SK-N-SH (cell line): ENCODE measurements at regions not wholly inside any gene's neighbourhood (a gene's known extent, or its start where the extent isn't known, plus 50 kb on each side); places are given as distances from the start of the nearest gene placed in this dataset.

Source experiments
- CTCF ChIA-PET: fragments of 300-600, 350-600 bp; formaldehyde crosslinking; extraction: SDS; loops from one replicate; lab custom pipeline; 2021; lab: Yijun Ruan, JAX
- POLR2A ChIA-PET: fragments of 350-600 bp; sonication (Branson Sonifier 250); formaldehyde crosslinking; extraction: SDS; loops from one replicate; lab custom pipeline; 2020; ENCODE audit warnings: antibody characterized with exemption, inconsistent platforms; lab: Yijun Ruan, JAX
- DNase-seq: peaks from one replicate; pipeline ENCODE4 v3.0.0; 2012
- H2AFZ ChIP-seq: fragments of 200-600 bp; sonication (generic); 2 replicates; pipeline ENCODE4 v1.8.1; 2016; ENCODE audit warnings: antibody characterized with exemption, mild to moderate bottlenecking, low read depth
- H3F3A ChIP-seq: fragments of 200-600 bp; sonication (generic); replicated peaks from 2 replicates; pipeline ENCODE3; 2016; ENCODE audit warnings: antibody characterized with exemption, mild to moderate bottlenecking; ENCODE audit not compliant: insufficient read depth
- H3K27ac ChIP-seq, 2 experiments: fragments of 200-500 bp in 1 of 2; fragments of 200-600 bp in 1 of 2; sonication (Bioruptor generic) in 1 of 2; sonication (generic), shearing (Covaris generic) in 1 of 2; 2 replicates each; pipeline versions ENCODE4 v1.5.1 to v1.6.1; 2014 to 2016; ENCODE audit warnings: low read depth in 2 of 2, inconsistent platforms in 1 of 2, low read length in 1 of 2, mild to moderate bottlenecking in 1 of 2, mixed read lengths in 1 of 2
- H3K27me3 ChIP-seq: fragments of 200-600 bp; sonication (generic), shearing (Covaris generic); 2 replicates; pipeline ENCODE4 v1.6.1; 2016; ENCODE audit warnings: mixed run types; ENCODE audit not compliant: insufficient read depth
- H3K36me3 ChIP-seq, 2 experiments: fragments of 200-500 bp in 1 of 2; fragments of 200-600 bp in 1 of 2; sonication (Bioruptor generic) in 1 of 2; sonication (generic) in 1 of 2; replicated peaks in 1 of 2; 2 replicates each; pipeline versions ENCODE3 to v1.5.1; 2014 to 2016; ENCODE audit warnings: low read length in 1 of 2, mild to moderate bottlenecking in 1 of 2; ENCODE audit not compliant: insufficient read depth in 2 of 2, control insufficient read depth in 1 of 2
- H3K4me1 ChIP-seq, 2 experiments: fragments of 200-500 bp in 1 of 2; fragments of 200-600 bp in 1 of 2; sonication (Bioruptor generic) in 1 of 2; sonication (generic), shearing (Covaris generic) in 1 of 2; 2 replicates each; pipeline versions ENCODE4 v1.5.1 to v1.6.1; 2014 to 2016; ENCODE audit warnings: low read depth in 1 of 2, low read length in 1 of 2, mixed run types in 1 of 2; ENCODE audit not compliant: insufficient read depth in 2 of 2, control insufficient read depth in 1 of 2
- H3K4me2 ChIP-seq: fragments of 200-600 bp; sonication (generic), shearing (Covaris generic); 2 replicates; pipeline ENCODE4 v1.6.1; 2017; ENCODE audit warnings: mixed run types
- H3K4me3 ChIP-seq, 2 experiments: fragments of 200-500 bp in 1 of 2; fragments of 200-600 bp in 1 of 2; sonication (Bioruptor generic) in 1 of 2; sonication (generic), shearing (Covaris generic) in 1 of 2; 2 replicates each; pipeline versions ENCODE4 v1.5.1 to v1.8.1; 2014 to 2016; ENCODE audit warnings: low read depth in 2 of 2, inconsistent platforms in 1 of 2, low read length in 1 of 2, mild to moderate bottlenecking in 1 of 2, mixed read lengths in 1 of 2, moderate library complexity in 1 of 2
- H3K79me2 ChIP-seq: fragments of 200-600 bp; sonication (generic); 2 replicates; pipeline ENCODE4 v1.8.1; 2017; ENCODE audit warnings: mild to moderate bottlenecking; ENCODE audit not compliant: insufficient read depth
- H3K9ac ChIP-seq: fragments of 200-600 bp; sonication (generic); 2 replicates; pipeline ENCODE4 v1.6.1; 2017; ENCODE audit warnings: mixed run types
- H3K9me2 ChIP-seq: fragments of 200-600 bp; sonication (generic); 2 replicates; pipeline ENCODE4 v1.6.1; 2017; ENCODE audit warnings: mixed run types
- H3K9me3 ChIP-seq: fragments of 200-600 bp; sonication (generic); 2 replicates; pipeline ENCODE4 v1.6.1; 2017; ENCODE audit warnings: mixed run types, mild to moderate bottlenecking, moderate library complexity
- H4K20me1 ChIP-seq: fragments of 200-600 bp; sonication (generic); 2 replicates; pipeline ENCODE4 v1.6.1; 2017; ENCODE audit warnings: mild to moderate bottlenecking, mixed run types; ENCODE audit not compliant: insufficient read depth
- EP300 ChIP-seq, 2 experiments: IDR thresholded peaks; 2 replicates each; pipeline versions ENCODE4 v1.4.0 to v1.6.1; 2012; ENCODE audit warnings: borderline replicate concordance in 1 of 2, low read depth in 1 of 2, low read length in 1 of 2
- EZH2phosphoT487 ChIP-seq: fragments of 200-600 bp; sonication (generic); IDR thresholded peaks from 2 replicates; pipeline ENCODE4 v1.6.1; 2017; ENCODE audit warnings: low read depth, mixed run types, mild to moderate bottlenecking, antibody characterized with exemption, moderate library complexity, borderline replicate concordance
- FOSL2 ChIP-seq: IDR thresholded peaks from 2 replicates; pipeline ENCODE4 v1.4.0; 2012; ENCODE audit warnings: low read depth, mild to moderate bottlenecking, moderate library complexity, borderline replicate concordance
- FOXJ3 ChIP-seq: sonication (generic); formaldehyde crosslinking; IDR thresholded peaks from 2 replicates; pipeline ENCODE4 v1.5.1; 2020; ENCODE audit warnings: mild to moderate bottlenecking, missing genetic modification reagents
- FOXM1 ChIP-seq: IDR thresholded peaks from 2 replicates; pipeline ENCODE4 v1.4.0; 2012; ENCODE audit warnings: low read depth, mild to moderate bottlenecking
- MEF2A ChIP-seq: IDR thresholded peaks from 2 replicates; pipeline ENCODE4 v1.4.0; 2012; ENCODE audit warnings: low read depth, borderline replicate concordance
- NFIC ChIP-seq: IDR thresholded peaks from 2 replicates; pipeline ENCODE4 v1.4.0; 2012; ENCODE audit warnings: borderline replicate concordance
- NRF1 ChIP-seq: IDR thresholded peaks from 2 replicates; pipeline ENCODE4 v1.6.1; 2012; ENCODE audit warnings: low read depth, mild to moderate bottlenecking, low read length
- POLR2AphosphoS5 ChIP-seq: IDR thresholded peaks from 2 replicates; pipeline ENCODE4 v1.6.1; 2012; ENCODE audit warnings: low read depth, low read length
- RCOR1 ChIP-seq: fragments of 150-350 bp; IDR thresholded peaks from 2 replicates; pipeline ENCODE4 v1.6.1; 2017; ENCODE audit warnings: antibody characterized with exemption, low read length
- SIN3A ChIP-seq: IDR thresholded peaks from 2 replicates; pipeline ENCODE4 v1.6.1; 2012; ENCODE audit warnings: low read depth, mild to moderate bottlenecking, low read length, moderate library complexity, borderline replicate concordance
- TAF1 ChIP-seq: IDR thresholded peaks from 2 replicates; pipeline ENCODE4 v1.6.1; 2012; ENCODE audit warnings: low read depth, mild to moderate bottlenecking, low read length, moderate library complexity, borderline replicate concordance
- TCF12 ChIP-seq: IDR thresholded peaks from 2 replicates; pipeline ENCODE4 v1.4.0; 2012
- TEAD4 ChIP-seq: IDR thresholded peaks from 2 replicates; pipeline ENCODE4 v1.4.0; 2012; ENCODE audit warnings: mild to moderate bottlenecking, borderline replicate concordance; ENCODE audit not compliant: insufficient read depth
- WGBS: methylation state at CpG from one replicate; pipeline ENCODE4 v1.1.6; 2017; ENCODE audit warnings: low lambda C conversion rate; 5-methylcytosine and 5-hydroxymethylcytosine counted together
- TF ChIP-seq, protein P1 (sequence below): IDR thresholded peaks from 2 replicates; pipeline ENCODE4 v1.4.0; 2012; ENCODE audit warnings: low read depth, borderline replicate concordance
- TF ChIP-seq, protein P2 (sequence below): fragments of 200-600 bp; sonication (generic); IDR thresholded peaks from 2 replicates; pipeline ENCODE4 v1.6.1; 2017; ENCODE audit warnings: antibody characterized with exemption, mild to moderate bottlenecking, moderate library complexity
- TF ChIP-seq, protein P3 (sequence below): IDR thresholded peaks from 2 replicates; pipeline ENCODE4; 2012
- TF ChIP-seq, protein P4 (sequence below): IDR thresholded peaks from 2 replicates; pipeline ENCODE4 v1.6.1; 2012; ENCODE audit warnings: mild to moderate bottlenecking, low read depth, low read length, moderate library complexity
- TF ChIP-seq, protein P5 (sequence below): fragments of 150-350 bp; IDR thresholded peaks from 2 replicates; pipeline ENCODE4 v1.6.1; 2017; ENCODE audit warnings: antibody characterized with exemption, low read length, low read depth, borderline replicate concordance

DNA sequence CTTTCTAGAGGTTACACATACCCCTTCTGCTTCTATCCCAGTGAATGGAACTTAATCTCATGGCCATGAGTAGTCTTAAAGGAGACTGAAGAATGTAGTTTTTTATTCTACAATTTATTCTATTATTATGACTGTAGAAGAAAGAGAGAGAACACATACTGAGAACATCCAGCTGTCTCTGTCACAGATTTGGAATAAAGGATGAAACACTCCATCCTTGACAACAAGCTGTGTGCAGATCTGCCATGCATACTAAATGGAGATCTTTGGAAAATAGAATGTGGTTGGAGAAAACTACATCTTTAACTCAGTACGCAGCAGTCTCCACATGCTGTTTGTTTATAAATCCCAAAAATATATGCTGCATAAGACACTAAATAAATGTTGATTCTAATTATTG lies 54.1 kb upstream of the NUDT7 start:
- Histone ChIP-seq H3K4me1 (no peaks in the 10 kb centered on the region), H2AFZ (no peak overlapping the region), H3K4me2 (no peak overlapping the region)
- no peak for TF ChIP-seq TEAD4
- TF ChIP-seq, protein P1, sequence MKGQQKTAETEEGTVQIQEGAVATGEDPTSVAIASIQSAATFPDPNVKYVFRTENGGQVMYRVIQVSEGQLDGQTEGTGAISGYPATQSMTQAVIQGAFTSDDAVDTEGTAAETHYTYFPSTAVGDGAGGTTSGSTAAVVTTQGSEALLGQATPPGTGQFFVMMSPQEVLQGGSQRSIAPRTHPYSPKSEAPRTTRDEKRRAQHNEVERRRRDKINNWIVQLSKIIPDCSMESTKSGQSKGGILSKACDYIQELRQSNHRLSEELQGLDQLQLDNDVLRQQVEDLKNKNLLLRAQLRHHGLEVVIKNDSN: no peak
- TF ChIP-seq FOXM1: no peak
- TF ChIP-seq EZH2phosphoT487: no peak
- TF ChIP-seq SIN3A: no peak
- no peak for TF ChIP-seq MEF2A
- TF ChIP-seq, all 33 proteins: peak for 0
- ChIA-PET CTCF (interaction anchor here (0.8 to 1.0 kb wide), 2 partner anchors 9 to 85 kb away, joined by 3 read pairs; no protein-coding TSS in a partner anchor), POLR2A (no interaction called here)
- Histone ChIP-seq H3K4me3 (no peak overlapping the region), H4K20me1 (no peaks in the 10 kb centered on the region), H3K79me2 (no peaks in the 10 kb centered on the region), H3K36me3 (no peaks in the 10 kb centered on the region), H3K9me2 (no peaks in the 10 kb centered on the region), H3K27me3 (no peaks in the 10 kb centered on the region), H3K9ac (no peak overlapping the region), H3F3A (no peaks in the 10 kb centered on the region), H3K9me3 (no peaks in the 10 kb centered on the region), H3K27ac (no peak overlapping the region)
- no peak for DNase-seq
- WGBS: 67% methylated on average over 1 of the region's 1 CpG

DNA sequence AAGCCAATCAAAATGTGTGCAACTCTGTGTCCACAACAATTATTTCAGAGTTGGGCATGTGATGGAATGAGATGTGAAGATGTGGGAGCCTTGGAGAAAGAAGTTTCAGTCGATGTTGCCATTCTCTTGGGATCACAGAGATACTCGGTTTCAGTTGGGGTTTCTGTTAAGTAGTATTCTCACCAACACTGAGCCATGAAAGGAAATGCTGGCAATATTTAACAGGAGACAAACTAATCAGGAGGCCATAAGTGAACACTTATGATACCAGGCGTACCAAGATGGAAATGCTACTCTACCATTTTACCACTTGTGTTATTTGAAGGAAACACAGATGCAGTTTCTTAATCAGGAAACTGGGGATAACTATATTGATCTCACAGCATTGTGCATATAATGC lies 53.3 kb upstream of the NUDT7 start:
- H3K79me2 ChIP-seq: no peaks in the 10 kb centered on the region
- CTCF ChIA-PET: interaction anchor here (0.8 to 1.0 kb wide), 2 partner anchors 10 to 86 kb away, joined by 3 read pairs; no protein-coding TSS in a partner anchor
- no peak overlapping the region for H3K9ac ChIP-seq
- H2AFZ ChIP-seq: no peak overlapping the region
- H3K4me3 ChIP-seq: no peak overlapping the region
- no peaks in the 10 kb centered on the region for H3K9me2 ChIP-seq
- 20% methylated on average over 3 of the region's 3 CpGs for WGBS
- H3K36me3 ChIP-seq: no peaks in the 10 kb centered on the region
- H4K20me1 ChIP-seq: no peaks in the 10 kb centered on the region
- no peak overlapping the region for H3K27ac ChIP-seq
- H3F3A ChIP-seq: no peaks in the 10 kb centered on the region
- no peaks in the 10 kb centered on the region for H3K27me3 ChIP-seq
- H3K4me1 ChIP-seq: no peaks in the 10 kb centered on the region
- POLR2A ChIA-PET: no interaction called here
- no peak overlapping the region for H3K4me2 ChIP-seq
- DNase-seq: no peak
- H3K9me3 ChIP-seq: no peaks in the 10 kb centered on the region
- TF ChIP-seq, protein P2, sequence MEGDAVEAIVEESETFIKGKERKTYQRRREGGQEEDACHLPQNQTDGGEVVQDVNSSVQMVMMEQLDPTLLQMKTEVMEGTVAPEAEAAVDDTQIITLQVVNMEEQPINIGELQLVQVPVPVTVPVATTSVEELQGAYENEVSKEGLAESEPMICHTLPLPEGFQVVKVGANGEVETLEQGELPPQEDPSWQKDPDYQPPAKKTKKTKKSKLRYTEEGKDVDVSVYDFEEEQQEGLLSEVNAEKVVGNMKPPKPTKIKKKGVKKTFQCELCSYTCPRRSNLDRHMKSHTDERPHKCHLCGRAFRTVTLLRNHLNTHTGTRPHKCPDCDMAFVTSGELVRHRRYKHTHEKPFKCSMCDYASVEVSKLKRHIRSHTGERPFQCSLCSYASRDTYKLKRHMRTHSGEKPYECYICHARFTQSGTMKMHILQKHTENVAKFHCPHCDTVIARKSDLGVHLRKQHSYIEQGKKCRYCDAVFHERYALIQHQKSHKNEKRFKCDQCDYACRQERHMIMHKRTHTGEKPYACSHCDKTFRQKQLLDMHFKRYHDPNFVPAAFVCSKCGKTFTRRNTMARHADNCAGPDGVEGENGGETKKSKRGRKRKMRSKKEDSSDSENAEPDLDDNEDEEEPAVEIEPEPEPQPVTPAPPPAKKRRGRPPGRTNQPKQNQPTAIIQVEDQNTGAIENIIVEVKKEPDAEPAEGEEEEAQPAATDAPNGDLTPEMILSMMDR: no peak
- TF ChIP-seq FOSL2: no peak
- TF ChIP-seq EP300 (IDR thresholded peaks at IDR 0.05; ENCODE audit: borderline replicate concordance in 1 of 2, low read depth in 1 of 2, low read length in 1 of 2): no peak
- no peak for TF ChIP-seq NFIC
- no peak for TF ChIP-seq POLR2AphosphoS5
- TF ChIP-seq, protein P1: no peak
- no peak for TF ChIP-seq NRF1
- TF ChIP-seq, protein P3, sequence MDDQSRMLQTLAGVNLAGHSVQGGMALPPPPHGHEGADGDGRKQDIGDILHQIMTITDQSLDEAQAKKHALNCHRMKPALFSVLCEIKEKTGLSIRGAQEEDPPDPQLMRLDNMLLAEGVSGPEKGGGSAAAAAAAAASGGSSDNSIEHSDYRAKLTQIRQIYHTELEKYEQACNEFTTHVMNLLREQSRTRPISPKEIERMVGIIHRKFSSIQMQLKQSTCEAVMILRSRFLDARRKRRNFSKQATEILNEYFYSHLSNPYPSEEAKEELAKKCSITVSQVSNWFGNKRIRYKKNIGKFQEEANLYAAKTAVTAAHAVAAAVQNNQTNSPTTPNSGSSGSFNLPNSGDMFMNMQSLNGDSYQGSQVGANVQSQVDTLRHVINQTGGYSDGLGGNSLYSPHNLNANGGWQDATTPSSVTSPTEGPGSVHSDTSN: no peak
- TF ChIP-seq, protein P4, sequence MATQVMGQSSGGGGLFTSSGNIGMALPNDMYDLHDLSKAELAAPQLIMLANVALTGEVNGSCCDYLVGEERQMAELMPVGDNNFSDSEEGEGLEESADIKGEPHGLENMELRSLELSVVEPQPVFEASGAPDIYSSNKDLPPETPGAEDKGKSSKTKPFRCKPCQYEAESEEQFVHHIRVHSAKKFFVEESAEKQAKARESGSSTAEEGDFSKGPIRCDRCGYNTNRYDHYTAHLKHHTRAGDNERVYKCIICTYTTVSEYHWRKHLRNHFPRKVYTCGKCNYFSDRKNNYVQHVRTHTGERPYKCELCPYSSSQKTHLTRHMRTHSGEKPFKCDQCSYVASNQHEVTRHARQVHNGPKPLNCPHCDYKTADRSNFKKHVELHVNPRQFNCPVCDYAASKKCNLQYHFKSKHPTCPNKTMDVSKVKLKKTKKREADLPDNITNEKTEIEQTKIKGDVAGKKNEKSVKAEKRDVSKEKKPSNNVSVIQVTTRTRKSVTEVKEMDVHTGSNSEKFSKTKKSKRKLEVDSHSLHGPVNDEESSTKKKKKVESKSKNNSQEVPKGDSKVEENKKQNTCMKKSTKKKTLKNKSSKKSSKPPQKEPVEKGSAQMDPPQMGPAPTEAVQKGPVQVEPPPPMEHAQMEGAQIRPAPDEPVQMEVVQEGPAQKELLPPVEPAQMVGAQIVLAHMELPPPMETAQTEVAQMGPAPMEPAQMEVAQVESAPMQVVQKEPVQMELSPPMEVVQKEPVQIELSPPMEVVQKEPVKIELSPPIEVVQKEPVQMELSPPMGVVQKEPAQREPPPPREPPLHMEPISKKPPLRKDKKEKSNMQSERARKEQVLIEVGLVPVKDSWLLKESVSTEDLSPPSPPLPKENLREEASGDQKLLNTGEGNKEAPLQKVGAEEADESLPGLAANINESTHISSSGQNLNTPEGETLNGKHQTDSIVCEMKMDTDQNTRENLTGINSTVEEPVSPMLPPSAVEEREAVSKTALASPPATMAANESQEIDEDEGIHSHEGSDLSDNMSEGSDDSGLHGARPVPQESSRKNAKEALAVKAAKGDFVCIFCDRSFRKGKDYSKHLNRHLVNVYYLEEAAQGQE: no peak
- TF ChIP-seq TCF12: no peak
- TF ChIP-seq, protein P5, sequence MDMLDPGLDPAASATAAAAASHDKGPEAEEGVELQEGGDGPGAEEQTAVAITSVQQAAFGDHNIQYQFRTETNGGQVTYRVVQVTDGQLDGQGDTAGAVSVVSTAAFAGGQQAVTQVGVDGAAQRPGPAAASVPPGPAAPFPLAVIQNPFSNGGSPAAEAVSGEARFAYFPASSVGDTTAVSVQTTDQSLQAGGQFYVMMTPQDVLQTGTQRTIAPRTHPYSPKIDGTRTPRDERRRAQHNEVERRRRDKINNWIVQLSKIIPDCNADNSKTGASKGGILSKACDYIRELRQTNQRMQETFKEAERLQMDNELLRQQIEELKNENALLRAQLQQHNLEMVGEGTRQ: no peak
- TF ChIP-seq TEAD4: no peak
- no peak for TF ChIP-seq RCOR1
- TF ChIP-seq FOXJ3 (CRISPR knock-in tag): no peak
- no peak for TF ChIP-seq TAF1
